Activated naive CD4-positive, alpha-beta T cell treated with anti-CD3 and anti-CD28 coated beads, Interleukin-2, amount 50 U/mL, for 24 hours (primary cell): ENCODE measurements at regions not wholly inside any gene's neighbourhood (a gene's known extent, or its start where the extent isn't known, plus 50 kb on each side); places are given as distances from the start of the nearest gene placed in this dataset.

Source experiments
- H3K27ac Mint-ChIP-seq: one replicate; pipeline ENCODE4 v1.8.0; 2021; ENCODE audit warnings: mild to moderate bottlenecking, mixed read lengths
- H3K27me3 Mint-ChIP-seq: one replicate; pipeline ENCODE4 v1.8.0; 2021; ENCODE audit warnings: mixed read lengths
- H3K36me3 Mint-ChIP-seq: one replicate; pipeline ENCODE4 v1.8.0; 2021; ENCODE audit warnings: mixed read lengths
- H3K4me1 Mint-ChIP-seq: one replicate; pipeline ENCODE4 v1.8.0; 2021; ENCODE audit warnings: mixed read lengths
- H3K4me3 Mint-ChIP-seq: one replicate; pipeline ENCODE4 v1.8.0; 2021; ENCODE audit warnings: mild to moderate bottlenecking, mixed read lengths
- H3K9me3 Mint-ChIP-seq: one replicate; pipeline ENCODE4 v1.8.0; 2021; ENCODE audit warnings: mixed read lengths

GRCh38 chr15:31447931-31448634 is 121.4 kb downstream of the KLF13 start:
- no peaks in the 10 kb centered on the region for H3K9me3 Mint-ChIP-seq
- no peak overlapping the region for H3K4me3 Mint-ChIP-seq
- peak overlapping the region; percentile 66 for H3K27ac Mint-ChIP-seq
- no peaks in the 10 kb centered on the region for H3K36me3 Mint-ChIP-seq
- H3K27me3 Mint-ChIP-seq = no peaks in the 10 kb centered on the region
- H3K4me1 Mint-ChIP-seq = peaks cover 17% of the 10 kb centered on the region

GRCh38 chr15:31448635-31448979 is 122.0 kb downstream of the KLF13 start:
- H3K4me1 Mint-ChIP-seq = peaks cover 17% of the 10 kb centered on the region
- peak overlapping the region; percentile 66 for H3K27ac Mint-ChIP-seq
- H3K4me3 Mint-ChIP-seq = no peak overlapping the region
- H3K9me3 Mint-ChIP-seq = no peaks in the 10 kb centered on the region
- H3K27me3 Mint-ChIP-seq = no peaks in the 10 kb centered on the region
- H3K36me3 Mint-ChIP-seq = no peaks in the 10 kb centered on the region

- Mint-ChIP-seq H3K27me3 (no peaks in the 10 kb centered on the region), H3K9me3 (peaks cover 6% of the 10 kb centered on the region), H3K27ac (no peak overlapping the region), H3K4me3 (no peak overlapping the region), H3K4me1 (peaks cover 27% of the 10 kb centered on the region), H3K36me3 (peaks cover 4% of the 10 kb centered on the region)
Observed at GRCh38 chr15:31452595-31453557, 126.2 kb downstream of the KLF13 start.

- H3K36me3 Mint-ChIP-seq = peaks cover 4% of the 10 kb centered on the region
- peaks cover 24% of the 10 kb centered on the region for H3K4me1 Mint-ChIP-seq
- H3K4me3 Mint-ChIP-seq = no peak overlapping the region
- H3K9me3 Mint-ChIP-seq = peaks cover 6% of the 10 kb centered on the region
- H3K27me3 Mint-ChIP-seq = no peaks in the 10 kb centered on the region
- H3K27ac Mint-ChIP-seq = peak overlapping the region; percentile 62
Observed at GRCh38 chr15:31453558-31454318, 127.1 kb downstream of the KLF13 start.

- Mint-ChIP-seq H3K27ac (no peak overlapping the region), H3K27me3 (no peaks in the 10 kb centered on the region), H3K9me3 (peaks cover 6% of the 10 kb centered on the region), H3K4me1 (peaks cover 31% of the 10 kb centered on the region), H3K4me3 (no peak overlapping the region), H3K36me3 (peaks cover 4% of the 10 kb centered on the region)
Observed at GRCh38 chr15:31455499-31455898, 128.9 kb downstream of the KLF13 start.

GRCh38 chr15:31456354-31457060 is 129.9 kb downstream of the KLF13 start:
- Mint-ChIP-seq H3K4me1 (peaks cover 35% of the 10 kb centered on the region), H3K27me3 (no peaks in the 10 kb centered on the region), H3K36me3 (peaks cover 4% of the 10 kb centered on the region), H3K4me3 (no peak overlapping the region), H3K9me3 (peaks cover 6% of the 10 kb centered on the region), H3K27ac (no peak overlapping the region)

- Mint-ChIP-seq H3K27me3 (no peaks in the 10 kb centered on the region), H3K4me1 (peaks cover 35% of the 10 kb centered on the region), H3K4me3 (no peak overlapping the region), H3K9me3 (peaks cover 6% of the 10 kb centered on the region), H3K27ac (no peak overlapping the region), H3K36me3 (peaks cover 4% of the 10 kb centered on the region)
Observed at GRCh38 chr15:31457161-31457560, 130.5 kb downstream of the KLF13 start.

GRCh38 chr15:31457631-31458526 is 131.2 kb downstream of the KLF13 start:
- H3K27ac Mint-ChIP-seq = no peak overlapping the region

GRCh38 chr15:31458596-31459399 is 132.2 kb downstream of the KLF13 start:
- H3K4me3 Mint-ChIP-seq = peak overlapping the region; percentile 31
- peaks cover 6% of the 10 kb centered on the region for H3K9me3 Mint-ChIP-seq
- peaks cover 35% of the 10 kb centered on the region for H3K4me1 Mint-ChIP-seq
- no peaks in the 10 kb centered on the region for H3K27me3 Mint-ChIP-seq
- peak overlapping the region; percentile 87 for H3K27ac Mint-ChIP-seq
- peaks cover 4% of the 10 kb centered on the region for H3K36me3 Mint-ChIP-seq

More at GRCh38 chr15:31457631-31458526, 131.2 kb downstream of the KLF13 start:
- peaks cover 6% of the 10 kb centered on the region for H3K9me3 Mint-ChIP-seq
- H3K4me3 Mint-ChIP-seq = no peak overlapping the region
- peaks cover 35% of the 10 kb centered on the region for H3K4me1 Mint-ChIP-seq
- peaks cover 4% of the 10 kb centered on the region for H3K36me3 Mint-ChIP-seq
- no peaks in the 10 kb centered on the region for H3K27me3 Mint-ChIP-seq

GRCh38 chr15:31459400-31459748 is 132.7 kb downstream of the KLF13 start:
- H3K27ac Mint-ChIP-seq = peak overlapping the region; percentile 87
- peaks cover 35% of the 10 kb centered on the region for H3K4me1 Mint-ChIP-seq
- H3K9me3 Mint-ChIP-seq = peaks cover 6% of the 10 kb centered on the region
- H3K27me3 Mint-ChIP-seq = no peaks in the 10 kb centered on the region
- peak overlapping the region; percentile 31 for H3K4me3 Mint-ChIP-seq
- peaks cover 4% of the 10 kb centered on the region for H3K36me3 Mint-ChIP-seq

- peaks cover 27% of the 10 kb centered on the region for H3K4me1 Mint-ChIP-seq
Observed at GRCh38 chr15:31461375-31461774, 134.7 kb downstream of the KLF13 start.

GRCh38 chr15:31461911-31462480 is 135.4 kb downstream of the KLF13 start:
- no peak overlapping the region for H3K4me3 Mint-ChIP-seq
- no peak overlapping the region for H3K27ac Mint-ChIP-seq
- no peaks in the 10 kb centered on the region for H3K27me3 Mint-ChIP-seq
- H3K36me3 Mint-ChIP-seq = no peaks in the 10 kb centered on the region
- H3K9me3 Mint-ChIP-seq = no peaks in the 10 kb centered on the region
- peaks cover 27% of the 10 kb centered on the region for H3K4me1 Mint-ChIP-seq

More at GRCh38 chr15:31461375-31461774, 134.7 kb downstream of the KLF13 start:
- Mint-ChIP-seq H3K4me3 (no peak overlapping the region), H3K9me3 (no peaks in the 10 kb centered on the region), H3K36me3 (no peaks in the 10 kb centered on the region), H3K27me3 (no peaks in the 10 kb centered on the region), H3K27ac (no peak overlapping the region)

GRCh38 chr15:31463521-31464102 is 137.0 kb downstream of the KLF13 start:
- Mint-ChIP-seq H3K36me3 (no peaks in the 10 kb centered on the region), H3K4me1 (peaks cover 23% of the 10 kb centered on the region), H3K27me3 (no peaks in the 10 kb centered on the region)

More at GRCh38 chr15:31463521-31464102, 137.0 kb downstream of the KLF13 start:
- Mint-ChIP-seq H3K4me3 (no peak overlapping the region), H3K9me3 (no peaks in the 10 kb centered on the region), H3K27ac (no peak overlapping the region)
